ENCODE measurements at regions not wholly inside any gene's neighbourhood (a gene's known extent, or its start where the extent isn't known, plus 50 kb on each side); places are given as distances from the start of the nearest gene placed in this dataset.

DNA sequence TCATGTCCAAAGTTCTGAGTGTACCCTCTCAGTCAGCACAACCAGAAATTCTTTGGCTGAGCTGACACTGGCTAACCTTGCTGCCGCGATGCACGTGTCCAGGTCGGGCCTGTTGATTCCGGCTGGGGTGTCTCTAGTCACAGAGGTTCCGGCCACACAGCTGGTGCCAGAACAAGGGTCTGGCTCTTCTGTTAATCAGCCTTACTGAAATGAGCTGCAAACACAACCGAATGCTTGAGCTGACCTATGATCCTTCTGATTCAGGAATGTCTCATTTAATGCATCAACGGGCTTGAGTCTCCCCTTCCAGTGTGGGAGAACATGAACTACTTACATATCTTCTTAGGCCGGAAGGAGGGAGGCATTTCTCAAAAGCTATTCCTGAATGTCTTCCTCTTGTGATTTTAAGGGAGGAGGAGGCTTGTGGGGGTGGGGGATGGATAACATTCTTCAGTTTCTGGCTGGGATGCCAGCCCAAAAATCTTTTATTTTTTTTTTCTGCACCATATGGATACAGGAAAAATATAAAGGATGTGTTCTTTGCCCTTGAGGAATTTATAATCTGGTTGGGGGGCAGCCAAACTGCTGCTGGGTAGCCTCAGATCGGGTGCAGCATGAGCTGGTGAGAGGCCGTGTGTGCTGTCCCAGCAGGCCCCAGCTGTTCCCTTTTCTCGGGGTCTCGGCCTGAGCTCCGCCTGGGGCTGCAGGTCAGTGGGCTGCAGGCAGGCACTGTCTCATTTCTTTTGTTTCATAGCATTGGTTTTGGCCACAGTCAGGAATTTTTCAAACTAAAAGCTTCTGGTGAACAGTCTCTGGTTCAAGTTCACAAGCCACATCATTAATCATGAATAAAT lies 319.1 kb upstream of the TBL1XR1 start (continued):
- TF ChIP-seq, protein P1, sequence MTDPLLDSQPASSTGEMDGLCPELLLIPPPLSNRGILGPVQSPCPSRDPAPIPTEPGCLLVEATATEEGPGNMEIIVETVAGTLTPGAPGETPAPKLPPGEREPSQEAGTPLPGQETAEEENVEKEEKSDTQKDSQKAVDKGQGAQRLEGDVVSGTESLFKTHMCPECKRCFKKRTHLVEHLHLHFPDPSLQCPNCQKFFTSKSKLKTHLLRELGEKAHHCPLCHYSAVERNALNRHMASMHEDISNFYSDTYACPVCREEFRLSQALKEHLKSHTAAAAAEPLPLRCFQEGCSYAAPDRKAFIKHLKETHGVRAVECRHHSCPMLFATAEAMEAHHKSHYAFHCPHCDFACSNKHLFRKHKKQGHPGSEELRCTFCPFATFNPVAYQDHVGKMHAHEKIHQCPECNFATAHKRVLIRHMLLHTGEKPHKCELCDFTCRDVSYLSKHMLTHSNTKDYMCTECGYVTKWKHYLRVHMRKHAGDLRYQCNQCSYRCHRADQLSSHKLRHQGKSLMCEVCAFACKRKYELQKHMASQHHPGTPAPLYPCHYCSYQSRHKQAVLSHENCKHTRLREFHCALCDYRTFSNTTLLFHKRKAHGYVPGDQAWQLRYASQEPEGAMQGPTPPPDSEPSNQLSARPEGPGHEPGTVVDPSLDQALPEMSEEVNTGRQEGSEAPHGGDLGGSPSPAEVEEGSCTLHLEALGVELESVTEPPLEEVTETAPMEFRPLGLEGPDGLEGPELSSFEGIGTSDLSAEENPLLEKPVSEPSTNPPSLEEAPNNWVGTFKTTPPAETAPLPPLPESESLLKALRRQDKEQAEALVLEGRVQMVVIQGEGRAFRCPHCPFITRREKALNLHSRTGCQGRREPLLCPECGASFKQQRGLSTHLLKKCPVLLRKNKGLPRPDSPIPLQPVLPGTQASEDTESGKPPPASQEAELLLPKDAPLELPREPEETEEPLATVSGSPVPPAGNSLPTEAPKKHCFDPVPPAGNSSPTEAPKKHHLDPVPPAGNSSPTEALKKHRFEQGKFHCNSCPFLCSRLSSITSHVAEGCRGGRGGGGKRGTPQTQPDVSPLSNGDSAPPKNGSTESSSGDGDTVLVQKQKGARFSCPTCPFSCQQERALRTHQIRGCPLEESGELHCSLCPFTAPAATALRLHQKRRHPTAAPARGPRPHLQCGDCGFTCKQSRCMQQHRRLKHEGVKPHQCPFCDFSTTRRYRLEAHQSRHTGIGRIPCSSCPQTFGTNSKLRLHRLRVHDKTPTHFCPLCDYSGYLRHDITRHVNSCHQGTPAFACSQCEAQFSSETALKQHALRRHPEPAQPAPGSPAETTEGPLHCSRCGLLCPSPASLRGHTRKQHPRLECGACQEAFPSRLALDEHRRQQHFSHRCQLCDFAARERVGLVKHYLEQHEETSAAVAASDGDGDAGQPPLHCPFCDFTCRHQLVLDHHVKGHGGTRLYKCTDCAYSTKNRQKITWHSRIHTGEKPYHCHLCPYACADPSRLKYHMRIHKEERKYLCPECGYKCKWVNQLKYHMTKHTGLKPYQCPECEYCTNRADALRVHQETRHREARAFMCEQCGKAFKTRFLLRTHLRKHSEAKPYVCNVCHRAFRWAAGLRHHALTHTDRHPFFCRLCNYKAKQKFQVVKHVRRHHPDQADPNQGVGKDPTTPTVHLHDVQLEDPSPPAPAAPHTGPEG (CRISPR knock-in tag; IDR thresholded peaks at IDR 0.05), result peak; percentile 55; the same call in 1 of the 2 replicates
- TF ChIP-seq, protein P2, sequence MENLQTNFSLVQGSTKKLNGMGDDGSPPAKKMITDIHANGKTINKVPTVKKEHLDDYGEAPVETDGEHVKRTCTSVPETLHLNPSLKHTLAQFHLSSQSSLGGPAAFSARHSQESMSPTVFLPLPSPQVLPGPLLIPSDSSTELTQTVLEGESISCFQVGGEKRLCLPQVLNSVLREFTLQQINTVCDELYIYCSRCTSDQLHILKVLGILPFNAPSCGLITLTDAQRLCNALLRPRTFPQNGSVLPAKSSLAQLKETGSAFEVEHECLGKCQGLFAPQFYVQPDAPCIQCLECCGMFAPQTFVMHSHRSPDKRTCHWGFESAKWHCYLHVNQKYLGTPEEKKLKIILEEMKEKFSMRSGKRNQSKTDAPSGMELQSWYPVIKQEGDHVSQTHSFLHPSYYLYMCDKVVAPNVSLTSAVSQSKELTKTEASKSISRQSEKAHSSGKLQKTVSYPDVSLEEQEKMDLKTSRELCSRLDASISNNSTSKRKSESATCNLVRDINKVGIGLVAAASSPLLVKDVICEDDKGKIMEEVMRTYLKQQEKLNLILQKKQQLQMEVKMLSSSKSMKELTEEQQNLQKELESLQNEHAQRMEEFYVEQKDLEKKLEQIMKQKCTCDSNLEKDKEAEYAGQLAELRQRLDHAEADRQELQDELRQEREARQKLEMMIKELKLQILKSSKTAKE (CRISPR knock-in tag; IDR thresholded peaks at IDR 0.05; ENCODE audit: borderline replicate concordance), result peak; percentile 40; the same call in 1 of the 2 replicates
- no peak; the same call in 1 of the 2 replicates for TF ChIP-seq ZNF317 (CRISPR knock-in tag; IDR thresholded peaks at IDR 0.05)
- no peak for TF ChIP-seq ZMYM2 (CRISPR knock-in tag; IDR thresholded peaks at IDR 0.05)
- no peak for TF ChIP-seq NCOR1 (IDR thresholded peaks at IDR 0.05; ENCODE audit: borderline replicate concordance, low read length)
- no peak for TF ChIP-seq ZNF430 (CRISPR knock-in tag; IDR thresholded peaks at IDR 0.05)
- TF ChIP-seq KDM2A (CRISPR knock-in tag; IDR thresholded peaks at IDR 0.05; ENCODE audit: borderline replicate concordance, low read depth), result no peak
- TF ChIP-seq, protein P3, sequence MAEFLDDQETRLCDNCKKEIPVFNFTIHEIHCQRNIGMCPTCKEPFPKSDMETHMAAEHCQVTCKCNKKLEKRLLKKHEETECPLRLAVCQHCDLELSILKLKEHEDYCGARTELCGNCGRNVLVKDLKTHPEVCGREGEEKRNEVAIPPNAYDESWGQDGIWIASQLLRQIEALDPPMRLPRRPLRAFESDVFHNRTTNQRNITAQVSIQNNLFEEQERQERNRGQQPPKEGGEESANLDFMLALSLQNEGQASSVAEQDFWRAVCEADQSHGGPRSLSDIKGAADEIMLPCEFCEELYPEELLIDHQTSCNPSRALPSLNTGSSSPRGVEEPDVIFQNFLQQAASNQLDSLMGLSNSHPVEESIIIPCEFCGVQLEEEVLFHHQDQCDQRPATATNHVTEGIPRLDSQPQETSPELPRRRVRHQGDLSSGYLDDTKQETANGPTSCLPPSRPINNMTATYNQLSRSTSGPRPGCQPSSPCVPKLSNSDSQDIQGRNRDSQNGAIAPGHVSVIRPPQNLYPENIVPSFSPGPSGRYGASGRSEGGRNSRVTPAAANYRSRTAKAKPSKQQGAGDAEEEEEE (CRISPR knock-in tag; IDR thresholded peaks at IDR 0.05; ENCODE audit: borderline replicate concordance), result no peak
- no peak for TF ChIP-seq SYNCRIP (IDR thresholded peaks at IDR 0.05; ENCODE audit: insufficient read depth, low read depth, low read length)
- no peak for TF ChIP-seq RNF2 (conservative IDR thresholded peaks at IDR 0.05; ENCODE audit: low read depth)
- TF ChIP-seq GTF2F1 (IDR thresholded peaks at IDR 0.05; ENCODE audit: low read length), result no peak
- TF ChIP-seq ZBTB3 (CRISPR knock-in tag; IDR thresholded peaks at IDR 0.05; ENCODE audit: borderline replicate concordance, low read depth), result no peak
- TF ChIP-seq, protein P4, sequence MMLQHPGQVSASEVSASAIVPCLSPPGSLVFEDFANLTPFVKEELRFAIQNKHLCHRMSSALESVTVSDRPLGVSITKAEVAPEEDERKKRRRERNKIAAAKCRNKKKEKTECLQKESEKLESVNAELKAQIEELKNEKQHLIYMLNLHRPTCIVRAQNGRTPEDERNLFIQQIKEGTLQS (CRISPR knock-in tag; IDR thresholded peaks at IDR 0.05), result no peak
- no peak for TF ChIP-seq NAIF1 (CRISPR knock-in tag; IDR thresholded peaks at IDR 0.05; ENCODE audit: borderline replicate concordance)
- TF ChIP-seq HDAC6 (IDR thresholded peaks at IDR 0.05; ENCODE audit: low read depth, low read length), result no peak
- TF ChIP-seq MIER3 (CRISPR knock-in tag; IDR thresholded peaks at IDR 0.05; ENCODE audit: borderline replicate concordance), result no peak
- no peak for TF ChIP-seq STAT5B (CRISPR knock-in tag; IDR thresholded peaks at IDR 0.05)
